NCI-H524 treated with DMSO at 0.1 percent for 48 hours (cell line): ENCODE measurements at regions not wholly inside any gene's neighbourhood (a gene's known extent, or its start where the extent isn't known, plus 50 kb on each side); places are given as distances from the start of the nearest gene placed in this dataset.
"Not testable (repeated sequence)": the region's sequence is repeated elsewhere in the genome, so short reads cannot be mapped to it uniquely, and the experiment has no call there.

ENCODE experiments used
- DNase-seq: peaks from one replicate; lab custom pipeline; 2025; lab: John Stamatoyannopoulos, UW

DNA sequence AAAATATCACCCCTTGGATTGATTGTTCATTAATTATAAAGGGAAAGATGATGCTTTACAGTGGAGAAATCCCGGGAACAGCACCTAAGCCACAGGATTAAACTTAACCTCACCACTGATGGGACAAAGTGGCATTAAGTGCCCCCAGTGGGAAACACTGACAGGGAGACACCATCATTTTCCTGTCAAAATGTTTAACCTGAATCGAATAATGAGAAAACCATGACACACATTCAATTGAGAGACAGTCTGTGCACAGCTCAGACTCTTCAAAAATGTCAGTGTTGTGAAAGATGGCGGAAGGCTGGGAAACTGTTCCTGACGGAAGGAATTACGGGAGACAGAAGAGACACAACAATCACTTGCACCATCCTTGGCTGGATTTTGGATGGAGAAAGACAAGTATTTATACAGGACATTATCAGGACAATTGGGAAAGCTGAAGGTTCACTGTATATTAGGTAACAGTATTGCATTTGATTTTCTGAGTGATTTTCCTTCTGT is 111.8 kb upstream of the ASB18 start:
- DNase-seq = no peak

DNA sequence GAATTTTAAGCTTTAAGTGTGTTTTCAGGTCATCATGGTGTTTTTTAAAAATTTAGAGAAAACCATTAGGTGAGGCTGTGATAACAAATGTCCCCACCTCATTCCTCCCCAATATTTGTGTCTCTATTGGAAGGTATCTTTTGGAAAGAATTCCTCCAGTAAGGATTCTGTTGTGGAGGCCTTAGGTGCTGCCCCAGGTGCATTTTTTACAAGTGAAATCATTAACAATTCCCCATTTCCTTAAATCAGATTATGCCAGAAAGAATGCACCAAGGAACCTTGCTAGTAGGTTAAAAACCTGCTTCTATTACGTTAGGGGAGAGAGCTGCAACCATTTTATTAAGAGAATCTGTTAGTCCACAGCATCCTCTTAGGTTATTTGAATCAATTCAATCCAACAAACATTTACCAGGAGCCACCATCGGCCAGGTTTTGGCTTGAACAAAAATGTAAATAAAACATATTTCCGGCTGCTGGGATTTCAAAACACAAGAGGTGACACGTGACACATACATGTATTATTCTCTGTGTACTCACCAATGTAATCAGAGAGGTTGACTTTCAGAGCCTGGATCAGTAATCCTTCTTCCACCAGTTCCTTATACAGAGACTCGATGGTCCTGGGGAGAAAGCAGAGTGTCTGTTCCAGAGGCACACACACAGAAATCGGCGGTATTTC is 112.5 kb upstream of the ASB18 start:
- DNase-seq = no peak

DNA sequence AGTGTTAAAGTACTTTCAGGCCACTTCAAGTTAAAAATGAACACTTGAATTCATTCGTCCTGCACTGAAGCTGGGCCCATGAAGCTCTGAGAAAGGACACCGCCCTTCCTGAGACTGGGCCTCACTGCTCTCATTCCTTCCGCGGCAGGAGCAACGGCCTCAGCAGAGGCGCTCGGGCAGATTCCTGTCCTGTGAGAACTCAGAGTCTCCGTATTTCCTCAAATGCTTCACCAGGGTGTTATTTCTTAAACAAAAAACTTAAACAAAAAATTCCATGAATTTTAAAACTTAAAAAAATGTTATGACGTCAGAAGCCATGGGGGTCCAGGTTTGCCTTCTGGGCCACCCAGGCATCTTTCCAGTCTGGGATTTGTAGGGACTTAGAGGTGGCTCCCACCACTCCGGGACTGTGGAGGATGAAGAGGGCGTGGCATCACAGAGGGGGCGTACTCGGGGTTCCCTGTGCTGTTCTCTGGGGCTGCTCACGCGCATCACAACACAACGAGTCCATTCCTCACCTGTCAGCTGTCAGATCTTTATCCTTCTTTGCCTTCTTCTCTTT is 115.9 kb upstream of the ASB18 start:
- no peak for DNase-seq

DNA sequence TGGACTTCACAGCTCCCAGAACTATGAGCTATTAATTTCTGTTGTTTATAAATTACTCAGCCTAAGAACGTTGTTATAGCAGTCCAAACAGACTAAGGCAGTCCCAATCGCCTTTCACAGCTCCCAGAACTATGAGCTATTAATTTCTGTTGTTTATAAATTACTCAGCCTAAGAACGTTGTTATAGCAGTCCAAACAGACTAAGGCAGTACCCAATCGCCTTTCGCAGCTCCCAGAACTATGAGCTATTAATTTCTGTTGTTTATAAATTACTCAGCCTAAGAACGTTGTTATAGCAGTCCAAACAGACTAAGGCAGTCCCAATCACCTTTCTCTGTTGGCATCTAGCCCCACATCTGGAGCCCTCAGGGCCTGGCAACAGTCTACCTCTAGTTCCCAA is 117.0 kb upstream of the ASB18 start:
- DNase-seq = not testable (repeated sequence)

DNA sequence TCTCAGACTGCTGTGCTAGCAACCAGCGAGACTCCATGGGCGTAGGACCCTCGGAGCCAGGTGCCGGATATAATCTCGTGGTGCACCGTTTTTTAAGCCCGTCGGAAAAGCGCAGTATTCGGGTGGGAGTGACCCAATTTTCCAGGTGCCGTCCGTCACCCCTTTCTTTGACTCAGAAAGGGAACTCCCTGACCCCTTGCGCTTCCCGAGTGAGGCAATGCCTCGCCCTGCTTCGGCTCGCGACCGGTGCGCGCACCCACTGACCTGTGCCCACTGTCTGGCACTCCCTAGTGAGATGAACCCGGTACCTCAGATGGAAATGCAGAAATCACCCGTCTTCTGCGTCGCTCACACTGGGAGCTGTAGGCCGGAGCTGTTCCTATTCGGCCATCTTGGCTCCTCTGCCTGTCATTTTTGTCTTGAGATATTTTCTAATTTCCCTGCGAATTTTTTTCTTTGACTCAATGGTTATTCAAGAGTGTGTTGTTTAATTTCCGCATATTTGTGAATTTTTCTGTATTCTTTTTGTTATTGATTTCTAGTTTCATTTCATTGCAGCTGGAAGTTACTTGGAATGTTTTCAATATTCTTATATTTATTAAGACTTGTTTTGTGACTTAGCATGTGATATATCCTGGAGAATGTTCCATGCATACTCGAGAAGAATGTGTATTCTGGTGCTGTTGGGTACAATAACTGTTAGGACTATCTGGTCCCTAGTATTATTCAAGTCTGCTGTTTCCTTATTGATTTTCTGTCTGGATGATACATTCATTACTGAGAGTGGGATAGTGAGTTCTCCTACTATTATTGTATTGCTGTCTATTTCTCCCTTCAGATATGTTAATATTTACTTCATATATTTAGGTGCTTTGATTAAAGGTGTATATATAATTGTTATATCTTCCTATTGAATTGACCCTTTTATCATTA is 125.3 kb upstream of the ASB18 start:
- not testable (repeated sequence) for DNase-seq

DNA sequence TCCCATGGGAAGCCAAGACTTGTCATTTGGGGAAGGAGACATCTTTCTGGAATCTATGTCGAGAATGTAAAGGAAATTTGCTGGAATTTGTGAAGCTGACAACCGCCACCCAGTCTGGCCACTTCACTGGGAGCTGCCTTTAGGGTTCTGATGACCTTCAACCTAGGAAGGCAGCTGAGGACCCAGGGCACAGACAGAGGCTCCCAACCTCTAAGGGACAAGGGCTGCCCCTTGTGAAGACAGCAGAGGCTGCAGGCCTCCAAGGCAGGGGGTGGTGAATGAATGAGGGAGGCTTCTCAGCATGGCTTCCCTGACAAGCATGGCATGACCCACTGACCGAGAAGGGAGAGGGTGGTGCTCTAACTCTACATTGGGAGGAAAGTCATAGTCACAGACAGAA is 128.9 kb upstream of the ASB18 start:
- no peak for DNase-seq

DNA sequence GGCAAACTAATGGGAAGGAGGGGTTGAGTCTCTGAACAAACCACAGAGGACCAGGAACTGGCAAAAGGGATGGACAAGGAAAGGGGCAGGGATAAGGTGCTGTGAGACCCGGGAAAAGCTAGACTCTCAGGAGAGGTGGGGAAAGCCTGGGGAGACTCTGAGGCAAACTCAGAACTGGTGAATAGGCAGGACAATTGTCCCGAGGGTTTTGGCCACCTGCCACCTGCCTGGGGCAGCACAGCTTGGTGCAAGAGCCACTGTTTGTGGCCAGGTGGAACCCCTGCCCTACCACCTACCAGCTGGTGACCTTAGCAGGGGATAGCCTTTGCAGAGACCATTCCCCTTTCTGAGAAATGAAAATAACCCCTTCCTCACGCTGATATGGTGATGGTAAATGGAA is 129.4 kb upstream of the ASB18 start:
- DNase-seq = no peak

DNA sequence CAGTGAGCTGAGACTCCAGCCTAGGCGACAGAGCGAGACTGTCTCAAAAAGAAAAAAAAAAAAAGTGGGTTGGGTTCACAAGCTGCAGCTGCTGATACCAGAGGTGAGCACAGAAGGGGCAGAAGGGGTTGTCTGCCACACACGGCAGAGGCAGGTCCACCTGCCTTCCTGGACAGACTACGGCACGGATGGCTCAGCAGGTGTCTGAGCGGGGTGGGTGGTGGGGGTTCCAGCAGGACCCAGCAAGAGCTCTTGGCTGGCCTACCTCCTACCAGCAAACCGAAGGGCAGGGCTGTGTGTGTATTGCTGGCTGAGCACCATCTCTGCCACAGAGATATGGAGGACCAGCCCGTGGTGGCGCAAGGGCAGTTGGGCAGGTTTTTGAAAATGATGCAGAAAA is 130.4 kb upstream of the ASB18 start:
- no peak for DNase-seq

DNA sequence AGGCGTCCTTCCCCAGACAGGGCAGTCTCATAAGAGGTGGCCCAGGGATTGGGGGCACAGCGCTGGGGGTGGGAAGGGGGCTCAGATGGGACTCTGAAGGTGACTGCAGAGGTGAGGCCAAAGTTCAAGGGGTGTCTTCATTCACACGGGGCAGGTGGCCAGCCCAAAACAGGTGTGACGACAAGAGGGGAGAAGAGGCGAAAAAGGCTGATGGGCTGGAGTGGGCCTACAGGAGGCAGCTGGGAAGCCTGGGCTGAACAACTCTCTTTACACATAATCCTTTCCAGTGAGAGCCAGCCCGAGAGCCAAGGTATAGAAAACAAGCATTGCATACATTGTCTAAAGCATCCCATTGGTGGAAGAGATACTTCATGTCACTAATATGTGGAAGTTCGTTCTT is 130.9 kb upstream of the ASB18 start:
- DNase-seq = no peak

DNA sequence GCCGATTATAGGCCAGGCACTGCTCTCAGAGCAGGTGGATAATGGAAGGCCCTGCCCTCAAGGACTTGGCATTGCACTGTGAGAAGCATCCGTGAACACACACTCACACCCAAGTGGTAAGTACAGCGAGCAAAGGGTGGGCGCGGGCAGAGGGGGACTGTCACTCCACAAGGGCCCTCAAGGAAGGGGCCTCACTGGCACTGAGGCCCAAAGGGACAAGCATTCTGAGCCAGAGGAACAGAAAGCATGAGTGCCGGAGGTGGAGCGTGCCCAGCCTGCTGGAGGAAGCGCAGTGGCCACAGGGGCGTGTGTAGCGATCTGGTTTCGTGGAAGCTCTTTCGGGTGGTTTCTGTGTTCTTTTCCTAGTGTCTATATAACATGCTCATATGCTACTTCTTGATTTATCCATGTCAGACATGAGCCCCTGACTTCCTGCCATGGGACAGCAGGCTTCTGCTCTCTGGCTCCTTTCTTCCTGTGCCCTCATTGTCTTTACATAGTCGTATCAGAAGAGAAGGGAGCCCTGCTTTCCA is 132.7 kb upstream of the ASB18 start:
- DNase-seq = no peak

DNA sequence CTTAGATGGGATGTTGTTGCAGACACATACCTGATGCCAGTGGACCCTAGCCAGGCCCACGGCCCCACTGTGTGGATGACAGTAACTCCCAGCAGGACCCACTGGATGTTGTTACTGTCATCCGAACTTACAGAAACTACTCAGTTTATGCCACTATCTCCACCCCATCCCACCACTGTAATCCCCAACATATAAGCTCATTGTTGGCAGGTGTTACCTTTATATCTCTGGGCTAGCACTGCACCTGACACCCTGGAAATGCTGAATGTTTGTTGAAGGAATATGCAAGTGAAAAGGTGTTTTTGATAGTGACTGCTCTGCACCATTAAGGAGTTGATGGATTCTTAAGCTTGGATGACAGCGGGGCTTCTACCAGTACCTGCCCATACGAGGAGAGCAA is 133.5 kb upstream of the ASB18 start:
- no peak for DNase-seq

DNA sequence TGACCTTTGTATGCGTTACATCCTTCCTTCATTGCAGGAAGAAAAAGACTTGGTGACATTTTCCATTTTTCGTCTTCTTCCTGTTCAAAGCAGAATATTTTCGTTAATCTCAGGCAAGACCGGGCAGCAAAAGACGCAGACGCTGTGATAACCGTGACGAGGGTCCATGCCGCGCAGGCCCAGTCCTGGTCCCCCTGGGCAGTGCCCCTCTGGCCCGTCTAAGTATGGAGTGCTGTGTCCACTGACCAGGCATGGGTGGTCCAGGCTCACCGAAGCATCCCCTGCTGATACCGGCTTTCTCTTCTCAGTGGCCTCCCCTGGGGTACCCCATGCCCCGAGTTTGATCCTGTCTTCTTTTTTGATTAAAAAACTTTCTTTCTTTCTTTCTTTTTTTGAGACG is 135.2 kb upstream of the ASB18 start:
- no peak for DNase-seq

DNA sequence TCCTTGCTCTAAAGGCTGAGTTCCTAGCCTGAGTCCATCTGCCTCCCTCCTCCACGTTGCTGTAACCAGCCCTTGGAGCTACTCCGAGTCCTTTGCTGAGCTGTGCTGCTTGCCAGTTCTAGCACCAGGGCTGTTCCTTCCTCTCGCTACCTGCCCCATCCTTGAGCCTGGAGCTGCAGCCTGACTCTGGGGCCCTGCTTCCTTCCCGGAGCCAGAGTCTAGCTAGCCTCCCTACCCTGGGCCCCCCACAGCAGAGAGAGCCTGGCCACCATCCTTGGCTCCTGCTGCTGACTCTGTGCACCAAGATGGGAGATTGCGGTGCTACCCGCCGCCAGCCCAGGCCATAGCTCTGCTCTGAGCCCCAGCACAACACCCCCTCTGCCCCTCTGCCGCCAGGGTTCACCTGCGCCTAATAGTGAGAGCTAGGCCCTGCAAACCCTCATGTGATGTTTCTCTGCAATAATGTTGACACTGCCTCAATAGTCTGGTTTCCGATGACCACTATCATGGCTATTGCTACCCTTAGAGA is 135.9 kb upstream of the ASB18 start:
- no peak for DNase-seq

DNA sequence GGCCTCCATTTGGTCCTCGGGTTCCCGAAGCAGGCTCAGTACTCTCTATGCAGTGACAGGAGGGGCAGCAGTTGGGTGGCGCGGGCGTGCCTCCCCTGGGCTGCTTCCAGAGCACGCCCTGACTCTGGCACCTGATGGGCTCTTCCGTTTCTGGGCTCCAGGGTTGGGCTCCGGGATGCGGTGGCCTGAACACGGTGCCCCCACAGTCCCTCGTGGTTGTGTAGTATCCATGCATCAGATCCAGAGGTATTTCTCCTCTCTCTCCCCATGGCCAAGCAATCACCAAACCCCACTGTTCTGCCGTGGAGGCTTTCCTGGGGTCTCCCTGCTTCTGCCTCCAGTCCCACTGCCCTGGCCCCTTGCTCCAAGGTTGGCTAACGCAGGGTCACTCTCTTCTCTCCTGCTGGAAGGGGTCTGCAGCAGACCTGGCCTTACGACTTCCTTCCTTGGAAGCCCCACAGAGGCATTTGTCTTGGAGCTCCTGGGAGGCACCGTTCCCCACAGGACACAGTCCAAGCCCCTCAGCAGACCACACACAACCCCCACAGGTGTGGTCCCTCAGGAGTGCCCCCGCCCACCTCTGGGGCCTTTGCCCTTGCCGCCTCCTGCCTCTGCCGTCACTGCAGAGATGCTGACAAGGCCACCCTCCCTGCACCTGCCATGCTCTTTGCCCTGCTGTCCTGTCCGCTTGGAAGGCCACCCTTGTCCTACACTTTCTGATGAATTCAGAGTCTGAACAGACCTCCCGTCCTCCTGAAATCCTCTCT is 136.6 kb upstream of the ASB18 start:
- DNase-seq = no peak

DNA sequence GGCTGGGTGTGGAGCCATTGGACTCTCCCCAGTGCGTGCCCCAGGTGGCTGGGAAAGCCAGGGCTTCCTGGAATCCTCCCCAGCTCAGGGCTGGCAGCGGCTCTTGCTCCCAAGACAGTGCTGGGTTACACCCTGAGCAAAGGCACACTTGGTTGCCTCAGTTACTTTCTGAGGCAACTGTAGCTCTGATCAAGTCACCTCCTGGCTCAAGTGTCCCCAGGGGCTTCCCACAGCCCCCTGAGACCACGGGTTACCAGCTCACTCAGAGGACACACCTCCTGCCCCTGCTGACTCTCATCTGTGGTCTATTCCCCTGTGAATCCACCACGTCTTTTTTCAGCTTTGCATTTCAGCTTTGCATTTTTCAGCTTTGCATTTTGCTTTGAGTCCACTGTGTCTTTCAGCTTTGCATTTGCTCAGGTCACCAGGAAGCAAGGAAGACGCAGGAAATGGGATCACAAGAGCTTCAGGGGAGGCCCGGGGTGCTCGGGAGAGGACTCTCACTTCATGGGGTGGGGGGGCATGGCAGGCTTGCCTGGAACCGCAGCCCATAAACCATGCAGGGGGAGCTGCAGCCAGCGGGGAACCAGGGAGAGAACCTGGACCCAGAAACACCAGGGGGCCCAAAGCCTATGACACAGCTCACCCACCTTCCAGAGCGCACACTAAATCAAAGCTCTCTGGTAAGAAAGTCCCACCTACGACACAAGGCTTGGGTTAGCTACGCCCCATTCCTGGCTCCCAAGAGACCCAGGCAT is 138.0 kb upstream of the ASB18 start:
- DNase-seq = no peak

DNA sequence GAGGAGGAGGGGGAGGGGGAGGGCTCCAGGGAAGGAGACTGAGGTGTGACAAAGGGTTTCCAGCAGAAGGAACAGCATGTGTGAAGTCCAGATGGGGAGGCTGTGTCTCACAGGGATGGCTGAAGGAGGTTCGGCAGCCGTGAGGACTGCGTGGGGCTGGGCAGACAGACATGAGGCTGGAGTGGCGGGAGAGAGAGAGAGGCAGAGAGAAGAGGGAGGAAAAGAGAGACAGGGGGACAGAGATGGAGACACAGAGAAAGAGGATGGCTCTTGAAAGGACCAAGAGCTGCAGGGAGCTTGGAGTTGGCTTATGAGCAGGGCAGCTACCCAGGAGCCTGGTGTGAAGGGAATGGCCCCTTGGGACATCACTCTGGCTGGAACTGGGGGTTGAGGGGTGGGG is 138.9 kb upstream of the ASB18 start:
- no peak for DNase-seq

DNA sequence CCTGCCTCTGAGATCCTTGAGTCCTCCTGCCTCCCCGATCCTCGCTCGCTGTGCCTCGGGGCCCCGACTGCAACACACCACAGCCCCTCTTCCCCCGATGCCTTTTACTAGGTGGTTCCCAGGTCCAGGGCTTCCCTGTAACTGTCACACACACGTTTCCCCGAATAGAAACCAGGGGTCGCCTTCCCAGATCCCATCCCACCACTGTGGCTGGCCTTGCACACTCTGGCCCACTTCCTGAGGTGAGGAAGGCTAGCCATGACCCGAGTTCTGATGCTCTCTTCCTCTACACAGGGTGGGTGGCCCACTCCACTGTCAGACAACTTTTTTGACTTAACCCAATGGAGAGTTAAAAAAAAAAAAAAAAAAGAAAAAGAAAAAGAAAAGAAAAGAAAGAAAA is 139.6 kb upstream of the ASB18 start:
- no peak for DNase-seq

DNA sequence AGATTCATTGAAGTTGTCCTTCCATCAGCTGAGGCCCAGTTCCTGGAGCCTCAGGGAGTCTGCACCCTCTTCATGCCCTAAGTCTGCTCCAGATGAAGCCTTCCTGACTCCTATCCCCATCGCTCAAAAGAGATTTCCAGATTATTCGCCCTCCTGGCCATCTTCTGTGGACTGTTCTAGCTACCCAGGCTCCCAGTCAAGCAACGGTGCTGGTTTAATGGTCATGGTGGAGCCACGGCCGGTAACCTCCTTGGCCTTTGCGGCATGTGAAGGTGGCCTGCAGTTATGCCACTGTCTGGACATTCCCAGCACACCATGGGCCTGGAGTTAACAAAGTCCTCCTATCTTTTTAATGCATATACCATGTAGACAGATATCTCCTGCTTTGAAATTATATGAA is 140.1 kb upstream of the ASB18 start:
- no peak for DNase-seq

DNA sequence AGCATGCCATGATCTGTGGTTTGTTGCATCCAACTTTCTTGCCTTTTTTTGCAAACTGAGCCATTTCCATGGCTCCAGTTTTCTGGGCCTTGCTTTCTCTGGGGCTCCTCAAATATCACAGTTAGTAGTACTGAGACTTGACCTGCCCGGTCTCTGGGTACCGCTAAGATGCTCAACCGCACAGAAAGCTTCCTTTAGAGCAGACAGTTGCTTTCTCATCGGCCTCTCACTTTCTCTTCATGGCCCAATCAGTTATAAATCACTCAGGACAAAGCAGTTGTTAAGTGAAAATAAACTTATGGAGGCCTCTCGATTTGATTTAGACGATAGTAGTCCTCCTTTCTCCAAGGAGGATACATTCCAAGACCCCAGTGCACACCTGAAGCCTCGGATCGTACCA is 141.2 kb upstream of the ASB18 start:
- DNase-seq = no peak

DNA sequence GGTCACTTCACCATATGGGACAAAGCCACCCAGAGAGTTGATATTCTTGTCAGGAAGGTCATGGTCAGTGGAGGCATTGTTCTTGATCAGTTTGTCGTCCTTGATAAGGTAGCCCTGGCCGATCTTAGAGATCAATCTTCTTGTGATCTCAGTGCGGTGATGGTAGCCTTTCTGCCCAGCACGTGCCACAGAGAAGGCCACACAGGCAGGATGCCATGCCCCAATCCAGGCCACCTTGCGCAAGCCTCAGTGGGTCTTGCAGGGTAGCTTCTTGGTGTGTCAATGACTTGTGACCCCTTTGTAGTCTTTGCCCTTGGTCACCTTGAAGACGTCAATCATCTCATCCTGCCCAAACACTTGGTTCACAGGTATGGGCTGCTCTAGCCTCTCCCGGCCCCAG is 143.9 kb upstream of the ASB18 start:
- DNase-seq = no peak

DNA sequence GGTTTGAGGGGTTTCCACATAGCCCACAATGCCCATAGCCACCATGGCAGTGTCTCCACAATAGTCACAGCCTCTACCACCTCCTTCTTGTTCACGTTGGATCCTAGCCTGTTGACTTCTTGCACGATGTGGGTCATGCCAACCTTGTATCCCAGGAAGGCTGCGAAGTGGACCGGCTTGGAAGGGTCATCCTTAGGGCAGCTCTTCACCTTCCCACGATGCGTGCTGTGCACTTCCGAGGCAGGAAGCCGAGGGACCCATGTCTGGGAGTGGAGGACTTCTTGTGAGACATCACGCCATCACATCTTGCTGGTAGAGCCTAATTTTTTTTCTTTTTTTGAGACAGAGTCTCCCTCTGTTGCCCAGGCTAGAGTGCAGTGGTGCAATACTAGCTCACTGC is 144.6 kb upstream of the ASB18 start:
- DNase-seq = no peak
